ENCODE measurements at regions not wholly inside any gene's neighbourhood (a gene's known extent, or its start where the extent isn't known, plus 50 kb on each side); places are given as distances from the start of the nearest gene placed in this dataset.

GRCh38 chr2:235302263-235302662, 191.6 kb upstream of the AGAP1 start:
- no peak for TF ChIP-seq CTCF (IDR thresholded peaks at IDR 0.05)

GRCh38 chr2:235303499-235304291, 190.1 kb upstream of the AGAP1 start:
- no peak for DNase-seq
- intact Hi-C loops (cut with DNase I) = no loop called here
- H3K36me3 ChIP-seq = no peaks in the 10 kb centered on the region
- no peaks in the 10 kb centered on the region for H3K27me3 ChIP-seq (ENCODE audit: low read depth)
- no peak for TF ChIP-seq CTCF (IDR thresholded peaks at IDR 0.05)
- ATAC-seq = no peak
- H3K27ac ChIP-seq = no peak overlapping the region
- no peaks in the 10 kb centered on the region for H3K4me1 ChIP-seq
- no peaks in the 10 kb centered on the region for H3K9me3 ChIP-seq
- H3K4me3 ChIP-seq = no peak overlapping the region

More at GRCh38 chr2:235302263-235302662, 191.6 kb upstream of the AGAP1 start:
- Histone ChIP-seq H3K9me3 (no peaks in the 10 kb centered on the region), H3K36me3 (no peaks in the 10 kb centered on the region), H3K27me3 (ENCODE audit: low read depth) (no peaks in the 10 kb centered on the region), H3K4me3 (no peak overlapping the region), H3K27ac (no peak overlapping the region), H3K4me1 (no peaks in the 10 kb centered on the region)
- DNase-seq (no peak), ATAC-seq (no peak)
- intact Hi-C loops (cut with DNase I) = no loop called here

- intact Hi-C loops (cut with DNase I) = no loop called here
- no peak for TF ChIP-seq CTCF (IDR thresholded peaks at IDR 0.05)
- H3K4me1 ChIP-seq = no peaks in the 10 kb centered on the region
- no peak overlapping the region for H3K4me3 ChIP-seq
- no peaks in the 10 kb centered on the region for H3K27me3 ChIP-seq (ENCODE audit: low read depth)
- DNase-seq (no peak), ATAC-seq (no peak)
- no peaks in the 10 kb centered on the region for H3K36me3 ChIP-seq
- H3K27ac ChIP-seq = no peak overlapping the region
- no peaks in the 10 kb centered on the region for H3K9me3 ChIP-seq
Observed at GRCh38 chr2:235305678-235306077, 188.2 kb upstream of the AGAP1 start.

GRCh38 chr2:235311044-235311443, 182.8 kb upstream of the AGAP1 start:
- TF ChIP-seq CTCF (IDR thresholded peaks at IDR 0.05) = no peak
- H3K36me3 ChIP-seq = no peaks in the 10 kb centered on the region
- H3K27me3 ChIP-seq (ENCODE audit: low read depth) = no peaks in the 10 kb centered on the region
- no peaks in the 10 kb centered on the region for H3K4me1 ChIP-seq
- H3K4me3 ChIP-seq = no peak overlapping the region
- H3K27ac ChIP-seq = no peak overlapping the region
- no peaks in the 10 kb centered on the region for H3K9me3 ChIP-seq
- intact Hi-C loops (cut with DNase I) = no loop called here
- ATAC-seq (no peak), DNase-seq (no peak)

GRCh38 chr2:235312571-235312970, 181.3 kb upstream of the AGAP1 start:
- no peak overlapping the region for H3K4me3 ChIP-seq
- H3K27ac ChIP-seq = no peak overlapping the region
- ATAC-seq (no peak), DNase-seq (no peak)
- H3K36me3 ChIP-seq = no peaks in the 10 kb centered on the region
- intact Hi-C loops (cut with DNase I) = no loop called here
- H3K27me3 ChIP-seq (ENCODE audit: low read depth) = no peaks in the 10 kb centered on the region
- H3K4me1 ChIP-seq = no peaks in the 10 kb centered on the region
- TF ChIP-seq CTCF (IDR thresholded peaks at IDR 0.05) = no peak
- H3K9me3 ChIP-seq = no peaks in the 10 kb centered on the region
